Transverse colon (tissue), 4 donors: ENCODE measurements at regions not wholly inside any gene's neighbourhood (a gene's known extent, or its start where the extent isn't known, plus 50 kb on each side); places are given as distances from the start of the nearest gene placed in this dataset.

Experiments
- DNase-seq: peaks from one replicate; pipeline ENCODE4 v3.0.0-alpha.2; 2019
- H3K27ac ChIP-seq, 4 donors: fragments of 200-600 bp; sonication (generic); 2 replicates each; pipeline ENCODE4 v1.5.1; 2016 to 2018; ENCODE audit warnings: inconsistent platforms in 4 of 4
- H3K27me3 ChIP-seq: fragments of 200-600 bp; sonication (generic); 2 replicates; pipeline ENCODE4 v1.5.1; 2017; ENCODE audit warnings: inconsistent platforms
- H3K36me3 ChIP-seq, 4 donors: fragments of 200-600 bp; sonication (generic); 2 replicates each; pipeline ENCODE4 v1.5.1; 2017 to 2019; ENCODE audit warnings: inconsistent platforms in 4 of 4
- H3K4me1 ChIP-seq, 4 donors: fragments of 200-600 bp; sonication (generic); 2 replicates each; pipeline ENCODE4 v1.5.1; 2017 to 2020; ENCODE audit warnings: inconsistent platforms in 4 of 4
- H3K4me3 ChIP-seq, 4 donors: fragments of 200-600 bp; sonication (generic); 1 replicate in 1 of 4; 2 replicates in 3 of 4; pipeline versions ENCODE4 v1.5.1 to v1.6.1; 2017 to 2019; ENCODE audit warnings: inconsistent platforms in 4 of 4
- H3K9me3 ChIP-seq, 2 donors: fragments of 200-600 bp; sonication (generic); 2 replicates each; pipeline ENCODE4 v1.5.1; 2017 to 2019; ENCODE audit warnings: inconsistent platforms in 2 of 2
- EP300 ChIP-seq: sonication (generic); formaldehyde crosslinking; IDR thresholded peaks from one replicate; pipeline ENCODE4 v1.6.1; 2017; ENCODE audit warnings: antibody characterized with exemption, low read depth
- POLR2A ChIP-seq: fragments of 450-650 bp; IDR thresholded peaks from one replicate; pipeline ENCODE4 v1.6.1; 2016; ENCODE audit warnings: antibody characterized with exemption, mild to moderate bottlenecking, moderate library complexity
- POLR2AphosphoS5 ChIP-seq, 3 donors: sonication (generic); formaldehyde crosslinking; IDR thresholded peaks; one replicate each; pipeline ENCODE4 v1.6.1; 2016; ENCODE audit warnings: antibody characterized with exemption in 3 of 3
- WGBS, 2 donors: methylation state at CpG; one replicate each; pipeline ENCODE4 v1.1.5; 2018; ENCODE audit warnings: low coverage in 1 of 2; 5-methylcytosine and 5-hydroxymethylcytosine counted together
- in situ Hi-C, 4 donors: fragments of 200-750 bp; cut with MboI; loops; one replicate each; pipeline versions ENCODE4 v1.15.0 to v1.15.1; 2017; ENCODE audit warnings: low sequenced_read_pairs in 3 of 4, low pct_ligation_motif_present in 1 of 4, low pct_unique_long_range_greater_than_20kb in 1 of 4
- intact Hi-C: fragments of 100-400 bp; cut with DNase I; formaldehyde crosslinking; loops from one replicate; pipeline ENCODE4 v1.15.1; 2023; ENCODE audit warnings: low total_unique reads
- TF ChIP-seq, protein P1 (sequence below), 5 experiments: fragments of 200-600 bp in 3 of 5; fragments of 450-650 bp in 2 of 5; sonication (generic) in 3 of 5; IDR thresholded peaks; 1 replicate in 2 of 5; 2 replicates in 3 of 5; pipeline ENCODE4 v1.5.1; 2016 to 2017; ENCODE audit warnings: antibody characterized with exemption in 5 of 5, inconsistent platforms in 3 of 5, mild to moderate bottlenecking in 2 of 5, moderate library complexity in 1 of 5

DNA sequence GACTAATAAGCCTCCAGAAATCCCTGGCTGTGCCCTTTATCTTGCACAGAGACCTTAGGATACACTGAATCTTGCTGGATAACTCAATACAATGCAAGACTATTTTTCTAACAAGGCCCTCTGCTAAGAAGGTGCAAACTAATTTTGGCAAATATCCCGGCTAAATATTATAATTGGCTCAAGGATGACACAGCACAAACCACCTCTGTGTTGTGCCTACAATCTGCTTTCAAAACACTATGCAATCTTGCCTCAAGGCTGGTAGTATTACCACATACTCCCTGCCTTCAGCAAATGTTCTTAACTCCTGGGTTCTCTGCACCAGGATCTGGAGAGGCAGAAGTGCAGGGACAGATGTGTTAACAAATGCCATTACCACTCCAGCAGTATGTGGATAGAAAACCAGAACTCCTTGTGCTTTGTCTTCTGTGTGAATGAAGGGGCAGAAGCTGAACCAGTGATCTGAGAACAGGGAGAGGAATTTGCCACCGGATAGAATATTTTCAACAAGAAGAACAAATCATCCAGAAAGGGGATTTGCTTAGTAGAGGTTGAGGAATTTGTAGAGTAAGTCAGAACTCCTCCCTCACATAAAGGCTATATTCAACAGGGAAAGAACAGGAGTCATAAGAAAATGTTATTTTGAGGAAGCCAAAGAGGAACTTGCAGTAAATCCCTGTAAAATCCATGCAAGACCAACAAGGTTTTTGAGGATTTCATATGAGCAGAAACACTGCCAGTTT, 74.1 kb upstream of the SLC4A11 start:
- in situ Hi-C loops (loop anchor here in 2 of 4 donors (25.0 kb wide), 1 partner anchor 251 kb away; the partner anchor contains the start of gene OXT (in 2 of the 2)), intact Hi-C loops (no loop called here)
- no peak for TF ChIP-seq EP300
- no peak for TF ChIP-seq POLR2AphosphoS5 (IDR thresholded peaks at IDR 0.05)
- TF ChIP-seq POLR2A = no peak
- TF ChIP-seq, protein P1, sequence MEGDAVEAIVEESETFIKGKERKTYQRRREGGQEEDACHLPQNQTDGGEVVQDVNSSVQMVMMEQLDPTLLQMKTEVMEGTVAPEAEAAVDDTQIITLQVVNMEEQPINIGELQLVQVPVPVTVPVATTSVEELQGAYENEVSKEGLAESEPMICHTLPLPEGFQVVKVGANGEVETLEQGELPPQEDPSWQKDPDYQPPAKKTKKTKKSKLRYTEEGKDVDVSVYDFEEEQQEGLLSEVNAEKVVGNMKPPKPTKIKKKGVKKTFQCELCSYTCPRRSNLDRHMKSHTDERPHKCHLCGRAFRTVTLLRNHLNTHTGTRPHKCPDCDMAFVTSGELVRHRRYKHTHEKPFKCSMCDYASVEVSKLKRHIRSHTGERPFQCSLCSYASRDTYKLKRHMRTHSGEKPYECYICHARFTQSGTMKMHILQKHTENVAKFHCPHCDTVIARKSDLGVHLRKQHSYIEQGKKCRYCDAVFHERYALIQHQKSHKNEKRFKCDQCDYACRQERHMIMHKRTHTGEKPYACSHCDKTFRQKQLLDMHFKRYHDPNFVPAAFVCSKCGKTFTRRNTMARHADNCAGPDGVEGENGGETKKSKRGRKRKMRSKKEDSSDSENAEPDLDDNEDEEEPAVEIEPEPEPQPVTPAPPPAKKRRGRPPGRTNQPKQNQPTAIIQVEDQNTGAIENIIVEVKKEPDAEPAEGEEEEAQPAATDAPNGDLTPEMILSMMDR (IDR thresholded peaks at IDR 0.05) = no peak
- Histone ChIP-seq H3K4me1 (no peaks in the 10 kb centered on the region), H3K9me3 (no peaks in the 10 kb centered on the region), H3K27me3 (no peaks in the 10 kb centered on the region), H3K4me3 (no peak overlapping the region), H3K36me3 (no peaks in the 10 kb centered on the region), H3K27ac (no peak overlapping the region)
- WGBS, 2 donors = 64 to 85% methylated on average over 2 of the region's 2 CpGs
- no peak for DNase-seq

GRCh38 chr20:3311623-3312022, 72.6 kb upstream of the SLC4A11 start:
- intact Hi-C loops = no loop called here
- in situ Hi-C loops = loop anchor here in 2 of 4 donors (25.0 kb wide), 1 partner anchor 249 kb away; the partner anchor contains the start of gene OXT (in 2 of the 2)
- WGBS, 2 donors = 67 to 69% methylated on average over 2 of the region's 2 CpGs
- TF ChIP-seq POLR2A = no peak
- TF ChIP-seq, protein P1 (IDR thresholded peaks at IDR 0.05) = no peak
- no peak for TF ChIP-seq POLR2AphosphoS5 (IDR thresholded peaks at IDR 0.05)
- no peak for TF ChIP-seq EP300
- Histone ChIP-seq H3K27me3 (no peaks in the 10 kb centered on the region), H3K36me3 (no peaks in the 10 kb centered on the region), H3K4me3 (no peak overlapping the region), H3K9me3 (no peaks in the 10 kb centered on the region), H3K4me1 (no peaks in the 10 kb centered on the region), H3K27ac (no peak overlapping the region)
- DNase-seq = no peak

- no peak for DNase-seq
- H3K27me3 ChIP-seq = no peaks in the 10 kb centered on the region
- in situ Hi-C loops = loop anchor here in 2 of 4 donors (25.0 kb wide), 1 partner anchor 247 kb away; the partner anchor contains the start of gene OXT (in 2 of the 2)
These were observed 70.2 kb upstream of the SLC4A11 start for GRCh38 chr20:3309226-3309625.

DNA sequence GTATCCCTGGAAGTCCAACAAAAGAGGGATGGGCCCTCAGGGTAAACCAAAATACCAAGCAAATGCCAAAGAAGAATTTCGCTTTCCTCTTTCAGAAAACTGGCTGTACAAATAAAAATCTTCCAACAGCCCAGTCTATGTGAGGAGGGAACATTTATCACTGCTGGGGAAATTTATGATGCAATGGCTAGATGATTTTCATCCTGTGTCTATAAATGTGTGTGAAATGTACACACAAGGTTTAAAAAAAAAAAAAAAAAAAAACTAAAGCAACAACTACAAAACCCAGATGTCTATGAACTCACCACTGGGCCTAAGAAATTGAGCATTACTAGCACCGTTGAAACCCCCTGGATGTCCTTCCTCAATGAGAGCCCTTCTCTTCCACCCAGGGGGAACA, 68.7 kb upstream of the SLC4A11 start:
- no peaks in the 10 kb centered on the region for H3K9me3 ChIP-seq
- H3K36me3 ChIP-seq = no peaks in the 10 kb centered on the region
- TF ChIP-seq, protein P1 (IDR thresholded peaks at IDR 0.05) = no peak
- TF ChIP-seq POLR2A (no peak), EP300 (no peak)
- H3K27ac ChIP-seq = no peak overlapping the region
- no peak overlapping the region for H3K4me3 ChIP-seq
- intact Hi-C loops = no loop called here
- in situ Hi-C loops = loop anchor here in 2 of 4 donors (25.0 kb wide), 1 partner anchor 245 kb away; the partner anchor contains the start of gene OXT (in 2 of the 2)
- no peaks in the 10 kb centered on the region for H3K4me1 ChIP-seq
- WGBS, 2 donors = 61 to 78% methylated on average over 2 of the region's 2 CpGs
- no peak for DNase-seq
- H3K27me3 ChIP-seq = no peaks in the 10 kb centered on the region

More at GRCh38 chr20:3309226-3309625, 70.2 kb upstream of the SLC4A11 start:
- Histone ChIP-seq H3K9me3 (no peaks in the 10 kb centered on the region), H3K27ac (no peak overlapping the region), H3K4me3 (no peak overlapping the region), H3K36me3 (no peaks in the 10 kb centered on the region), H3K4me1 (no peaks in the 10 kb centered on the region)
- intact Hi-C loops = no loop called here
- WGBS, 2 donors = 93 to 100% methylated on average over 1 of the region's 1 CpG
- TF ChIP-seq EP300 (no peak), POLR2A (no peak), POLR2AphosphoS5 (IDR thresholded peaks at IDR 0.05) (no peak)
- TF ChIP-seq, protein P1 (IDR thresholded peaks at IDR 0.05) = no peak
